ENCODE measurements at regions not wholly inside any gene's neighbourhood (a gene's known extent, or its start where the extent isn't known, plus 50 kb on each side); places are given as distances from the start of the nearest gene placed in this dataset.

- TF ChIP-seq CTCF (IDR thresholded peaks at IDR 0.05) (no peak), POLR2A (IDR thresholded peaks at IDR 0.05) (no peak)
These were observed 383.4 kb downstream of the FAM133A start for GRCh38 chrX:94057385-94057784.
